ENCODE measurements at regions not wholly inside any gene's neighbourhood (a gene's known extent, or its start where the extent isn't known, plus 50 kb on each side); places are given as distances from the start of the nearest gene placed in this dataset.

DNA sequence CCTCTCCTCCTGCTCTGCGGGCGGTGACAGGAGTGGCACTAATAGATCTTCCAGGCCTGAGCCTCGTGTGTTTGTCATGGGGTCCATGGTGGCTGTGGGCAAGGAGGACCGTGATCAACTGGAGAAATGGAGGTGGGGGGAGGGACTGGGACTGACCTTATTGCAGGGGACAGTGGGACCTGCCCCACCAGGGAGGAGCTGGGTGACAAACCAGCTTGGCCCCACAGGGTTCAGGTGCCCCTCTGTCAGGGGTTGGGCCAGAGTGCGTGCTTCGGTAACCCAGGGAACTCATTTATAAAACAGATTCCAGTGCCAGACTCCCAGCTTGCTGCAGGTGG is 366.5 kb downstream of the BCOR start:
- no peak for TF ChIP-seq CTCF (IDR thresholded peaks at IDR 0.05; ENCODE audit: extremely low read depth, missing control alignments)
- DNase-seq (ENCODE audit: low spot score) = no peak

- DNase-seq (ENCODE audit: low spot score) = no peak
- no peak for TF ChIP-seq CTCF (IDR thresholded peaks at IDR 0.05; ENCODE audit: extremely low read depth, missing control alignments)
Measured at GRCh38 chrX:39731735-39732134, 366.0 kb downstream of the BCOR start.

GRCh38 chrX:39733745-39734144 is 364.0 kb downstream of the BCOR start:
- no peak for TF ChIP-seq CTCF (IDR thresholded peaks at IDR 0.05; ENCODE audit: extremely low read depth, missing control alignments)
- no peak for DNase-seq (ENCODE audit: low spot score)

GRCh38 chrX:39734174-39734776 is 363.5 kb downstream of the BCOR start:
- no peak for DNase-seq (ENCODE audit: low spot score)
- TF ChIP-seq CTCF (IDR thresholded peaks at IDR 0.05; ENCODE audit: extremely low read depth, missing control alignments) = no peak

GRCh38 chrX:39736216-39737211 is 361.2 kb downstream of the BCOR start:
- no peak for TF ChIP-seq CTCF (IDR thresholded peaks at IDR 0.05; ENCODE audit: extremely low read depth, missing control alignments)
- no peak for DNase-seq (ENCODE audit: low spot score)

- no peak for DNase-seq (ENCODE audit: low spot score)
- no peak for TF ChIP-seq CTCF (IDR thresholded peaks at IDR 0.05; ENCODE audit: extremely low read depth, missing control alignments)
Measured at GRCh38 chrX:39739585-39739984, 358.2 kb downstream of the BCOR start.

DNA sequence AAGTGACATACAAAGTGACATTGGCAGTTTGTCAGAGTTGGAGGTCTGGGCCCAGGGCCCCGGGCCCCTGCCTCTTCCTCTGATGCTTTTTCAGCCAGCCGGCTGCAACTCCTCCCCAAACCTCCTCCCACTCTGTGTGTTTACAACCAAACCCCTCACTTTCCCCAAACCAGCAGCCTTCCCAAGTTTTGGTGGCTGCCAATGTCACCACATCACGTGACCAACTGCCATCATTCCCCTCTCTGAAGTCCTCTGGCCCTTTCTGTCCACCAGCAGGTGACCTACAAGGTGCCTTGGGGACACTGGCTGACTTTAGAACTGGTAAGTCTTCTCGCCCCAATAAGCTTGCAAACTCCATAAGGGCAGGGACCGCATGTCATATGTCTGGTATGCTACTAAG is 357.7 kb downstream of the BCOR start:
- TF ChIP-seq CTCF (IDR thresholded peaks at IDR 0.05; ENCODE audit: extremely low read depth, missing control alignments) = no peak
- no peak for DNase-seq (ENCODE audit: low spot score)
